CD14-positive monocyte (primary cell): ENCODE measurements at regions not wholly inside any gene's neighbourhood (a gene's known extent, or its start where the extent isn't known, plus 50 kb on each side); places are given as distances from the start of the nearest gene placed in this dataset.

Source experiments
- DNase-seq, 3 donors: peaks; one replicate each; pipeline ENCODE4 v3.0.0-alpha.2; 2011 to 2022
- H2AFZ ChIP-seq: 2 replicates; pipeline ENCODE4 v1.6.0; 2012; ENCODE audit warnings: mild to moderate bottlenecking, low read depth, low read length, inconsistent platforms; ENCODE audit not compliant: insufficient read depth, poor library complexity, severe bottlenecking
- H3K27ac ChIP-seq, 2 donors: 1 replicate in 1 of 2; 2 replicates in 1 of 2; pipeline ENCODE4 v1.5.1; 2012 to 2013; ENCODE audit warnings: low read length in 2 of 2, control low read depth in 1 of 2, inconsistent platforms in 1 of 2, low read depth in 1 of 2, mild to moderate bottlenecking in 1 of 2
- H3K27me3 ChIP-seq, 2 donors: one replicate each; pipeline versions ENCODE4 v1.6.0 to v1.6.1; 2011 to 2013; ENCODE audit warnings: low read length in 2 of 2; ENCODE audit not compliant: control insufficient read depth in 2 of 2, insufficient read depth in 2 of 2
- H3K36me3 ChIP-seq, 2 donors: replicated peaks in 1 of 2; 1 replicate in 1 of 2; 2 replicates in 1 of 2; pipeline versions ENCODE4 v1.5.1 to v1.6.1; 2012 to 2013; ENCODE audit warnings: low read length in 2 of 2, control low read depth in 1 of 2, inconsistent platforms in 1 of 2, mild to moderate bottlenecking in 1 of 2; ENCODE audit not compliant: insufficient read depth in 2 of 2, control insufficient read depth in 1 of 2
- H3K4me1 ChIP-seq, 2 donors: 1 replicate in 1 of 2; 2 replicates in 1 of 2; pipeline versions ENCODE4 v1.5.1 to v1.6.1; 2012 to 2013; ENCODE audit warnings: low read length in 2 of 2, control low read depth in 1 of 2, inconsistent platforms in 1 of 2, mild to moderate bottlenecking in 1 of 2, moderate library complexity in 1 of 2; ENCODE audit not compliant: insufficient read depth in 2 of 2, control insufficient read depth in 1 of 2
- H3K4me2 ChIP-seq: replicated peaks from 2 replicates; pipeline ENCODE3; 2012; ENCODE audit warnings: low read length, moderate library complexity, mild to moderate bottlenecking; ENCODE audit not compliant: poor library complexity, severe bottlenecking; ENCODE audit errors: extremely low read depth
- H3K4me3 ChIP-seq, 3 experiments: fragments of 200-600 bp in 1 of 3; sonication (generic) in 1 of 3; replicated peaks in 1 of 3; 1 replicate in 2 of 3; 2 replicates in 1 of 3; pipeline ENCODE4 v1.5.1; 2011 to 2013; ENCODE audit warnings: low read length in 3 of 3, mild to moderate bottlenecking in 3 of 3, control low read depth in 2 of 3, low read depth in 2 of 3, inconsistent platforms in 1 of 3, moderate library complexity in 1 of 3
- H3K79me2 ChIP-seq: 2 replicates; pipeline ENCODE4 v1.6.0; 2012; ENCODE audit warnings: mild to moderate bottlenecking, control low read depth, inconsistent platforms, low read length, moderate library complexity; ENCODE audit not compliant: insufficient read depth
- H3K9ac ChIP-seq: 2 replicates; pipeline ENCODE4 v1.6.0; 2017; ENCODE audit warnings: low read length, mild to moderate bottlenecking; ENCODE audit not compliant: insufficient read depth, poor library complexity, severe bottlenecking
- H3K9me3 ChIP-seq, 2 donors: replicated peaks in 1 of 2; 1 replicate in 1 of 2; 2 replicates in 1 of 2; pipeline versions ENCODE4 v1.5.1 to v1.6.1; 2012 to 2013; ENCODE audit warnings: low read length in 2 of 2, control low read depth in 1 of 2; ENCODE audit not compliant: control insufficient read depth in 1 of 2, insufficient read depth in 1 of 2
- H4K20me1 ChIP-seq: 2 replicates; pipeline ENCODE4 v1.6.0; 2012; ENCODE audit warnings: mild to moderate bottlenecking, low read length, control low read depth, moderate library complexity; ENCODE audit not compliant: insufficient read depth
- H3K27ac Mint-ChIP-seq, 7 donors: one replicate each; pipeline ENCODE4 v1.8.0; 2020; ENCODE audit warnings: mild to moderate bottlenecking in 7 of 7, mixed read lengths in 7 of 7, moderate library complexity in 6 of 7, inconsistent platforms in 2 of 7
- H3K27me3 Mint-ChIP-seq, 3 donors: one replicate each; pipeline ENCODE4 v1.8.0; 2021 to 2022; ENCODE audit warnings: low read depth in 3 of 3, mild to moderate bottlenecking in 3 of 3, mixed read lengths in 3 of 3, moderate library complexity in 3 of 3, inconsistent platforms in 1 of 3
- H3K36me3 Mint-ChIP-seq, 2 donors: one replicate each; pipeline ENCODE4 v1.8.0; 2020; ENCODE audit warnings: mixed read lengths in 2 of 2, inconsistent platforms in 1 of 2, mild to moderate bottlenecking in 1 of 2
- H3K4me1 Mint-ChIP-seq: one replicate; pipeline ENCODE4 v1.8.0; 2020; ENCODE audit warnings: mild to moderate bottlenecking, mixed read lengths
- H3K4me3 Mint-ChIP-seq, 2 donors: one replicate each; pipeline ENCODE4 v1.8.0; 2020; ENCODE audit warnings: mild to moderate bottlenecking in 2 of 2, mixed read lengths in 2 of 2, moderate library complexity in 1 of 2
- H3K9me3 Mint-ChIP-seq, 7 donors: one replicate each; pipeline ENCODE4 v1.8.0; 2020 to 2022; ENCODE audit warnings: mixed read lengths in 7 of 7, mild to moderate bottlenecking in 6 of 7, moderate library complexity in 6 of 7, inconsistent platforms in 2 of 7
- WGBS: methylation state at CpG from one replicate; pipeline ENCODE4 v1.1.5; 2013; ENCODE audit warnings: missing lambda C conversion rate; ENCODE audit not compliant: insufficient coverage; 5-methylcytosine and 5-hydroxymethylcytosine counted together
- intact Hi-C, 2 donors: fragments of 100-400 bp; cut with micrococcal nuclease; formaldehyde crosslinking; loops; one replicate each; pipeline versions ENCODE4 v1.15.0 to v1.15.1; 2023
- TF ChIP-seq, protein P1 (sequence below): fragments of 200-600 bp; IDR thresholded peaks from one replicate; pipeline ENCODE4 v1.8.0; 2022; ENCODE audit warnings: antibody characterized with exemption, mild to moderate bottlenecking

DNA sequence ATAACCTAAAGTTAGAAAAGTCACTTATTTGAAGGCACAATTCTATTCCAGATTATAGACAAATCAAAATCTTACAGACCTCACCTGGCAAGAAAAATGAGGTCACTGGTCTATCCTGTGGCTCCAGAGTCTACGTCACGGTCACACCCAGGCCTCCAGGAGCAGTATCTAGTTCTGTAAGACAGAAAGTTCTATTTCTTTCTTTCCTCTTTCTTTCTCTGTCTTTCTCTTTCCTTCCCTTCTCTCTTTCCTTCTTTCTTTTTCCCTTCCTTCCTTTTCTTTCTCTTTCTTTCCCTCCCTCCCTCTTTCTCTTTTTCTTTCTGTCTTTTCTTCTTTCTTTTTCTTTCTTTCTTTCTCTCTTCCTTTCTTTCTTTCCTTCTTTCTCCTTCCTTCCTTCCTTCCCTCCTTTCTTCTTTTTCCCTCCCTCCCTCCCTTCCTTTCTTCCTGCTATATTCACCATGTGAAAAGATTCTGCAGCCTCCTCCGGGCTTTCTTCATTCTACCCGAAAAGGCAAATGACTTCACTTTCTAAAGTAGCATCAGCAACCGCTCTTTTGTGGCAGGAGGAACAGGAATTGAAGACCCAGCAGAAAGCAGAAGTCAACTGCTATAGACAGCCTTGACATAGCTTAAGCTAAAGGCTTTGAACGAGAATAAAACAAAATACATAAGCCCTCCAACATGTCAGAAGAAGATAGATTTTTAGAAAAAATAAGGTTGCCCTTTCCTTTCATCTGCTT is 83.9 kb upstream of the SIRPG start:
- Histone ChIP-seq H3K4me3 (peak overlapping the region in 1 of 3 experiments; percentile 39), H3K9ac (no peak overlapping the region), H3K4me2 (peak overlapping the region; percentile 62), H3K4me1 (peaks cover 13 to 17% of the 10 kb centered on the region in 2 donors), H3K9me3 (no peaks in the 10 kb centered on the region), H2AFZ (no peak overlapping the region), H4K20me1 (no peaks in the 10 kb centered on the region), H3K27me3 (no peaks in the 10 kb centered on the region), H3K36me3 (no peaks in the 10 kb centered on the region), H3K79me2 (no peaks in the 10 kb centered on the region), H3K27ac (peak overlapping the region in 1 of 2 donors; percentile 38)
- 17% methylated on average over 5 of the region's 6 CpGs for WGBS
- H3K4me1 Mint-ChIP-seq: peaks cover 25% of the 10 kb centered on the region
- DNase-seq: peak; percentile 52 to 60 (median 57)
- intact Hi-C loops: no loop called here
- H3K27me3 Mint-ChIP-seq: peaks cover 0 to 1% (median 1%) of the 10 kb centered on the region in 3 donors
- peak overlapping the region; percentile 26 to 34 for H3K4me3 Mint-ChIP-seq
- peak overlapping the region in 6 of 7 donors; percentile 6 to 78 (median 32) for H3K27ac Mint-ChIP-seq
- H3K9me3 Mint-ChIP-seq: no peaks in the 10 kb centered on the region
- TF ChIP-seq, protein P1, sequence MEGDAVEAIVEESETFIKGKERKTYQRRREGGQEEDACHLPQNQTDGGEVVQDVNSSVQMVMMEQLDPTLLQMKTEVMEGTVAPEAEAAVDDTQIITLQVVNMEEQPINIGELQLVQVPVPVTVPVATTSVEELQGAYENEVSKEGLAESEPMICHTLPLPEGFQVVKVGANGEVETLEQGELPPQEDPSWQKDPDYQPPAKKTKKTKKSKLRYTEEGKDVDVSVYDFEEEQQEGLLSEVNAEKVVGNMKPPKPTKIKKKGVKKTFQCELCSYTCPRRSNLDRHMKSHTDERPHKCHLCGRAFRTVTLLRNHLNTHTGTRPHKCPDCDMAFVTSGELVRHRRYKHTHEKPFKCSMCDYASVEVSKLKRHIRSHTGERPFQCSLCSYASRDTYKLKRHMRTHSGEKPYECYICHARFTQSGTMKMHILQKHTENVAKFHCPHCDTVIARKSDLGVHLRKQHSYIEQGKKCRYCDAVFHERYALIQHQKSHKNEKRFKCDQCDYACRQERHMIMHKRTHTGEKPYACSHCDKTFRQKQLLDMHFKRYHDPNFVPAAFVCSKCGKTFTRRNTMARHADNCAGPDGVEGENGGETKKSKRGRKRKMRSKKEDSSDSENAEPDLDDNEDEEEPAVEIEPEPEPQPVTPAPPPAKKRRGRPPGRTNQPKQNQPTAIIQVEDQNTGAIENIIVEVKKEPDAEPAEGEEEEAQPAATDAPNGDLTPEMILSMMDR: no peak
- H3K36me3 Mint-ChIP-seq: no peaks in the 10 kb centered on the region

DNA sequence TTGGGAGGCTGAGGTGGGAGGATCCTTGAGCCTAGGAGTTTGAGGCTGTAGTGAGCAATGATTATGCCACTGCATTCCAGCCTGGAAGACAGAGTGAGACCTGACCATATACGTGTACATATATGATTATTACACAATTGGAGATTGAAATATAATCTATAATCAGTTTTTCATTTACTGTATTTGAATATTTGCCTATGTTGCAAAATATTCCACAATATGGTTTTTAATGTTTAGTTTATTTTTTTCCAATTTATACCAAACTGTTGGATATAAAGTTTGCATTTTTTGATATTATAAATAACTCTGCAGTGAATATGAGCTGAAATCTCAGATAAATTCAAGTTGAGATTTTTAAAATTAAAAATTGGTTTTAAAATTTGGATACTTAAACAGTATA is 79.6 kb upstream of the SIRPG start:
- Histone ChIP-seq H3K36me3 (no peaks in the 10 kb centered on the region), H3K9me3 (no peaks in the 10 kb centered on the region), H3K27ac (no peak overlapping the region), H4K20me1 (no peaks in the 10 kb centered on the region), H2AFZ (no peak overlapping the region), H3K4me3 (no peak overlapping the region), H3K4me1 (peaks cover 16 to 21% of the 10 kb centered on the region in 2 donors), H3K9ac (no peak overlapping the region), H3K4me2 (no peak overlapping the region), H3K27me3 (no peaks in the 10 kb centered on the region), H3K79me2 (no peaks in the 10 kb centered on the region)
- Mint-ChIP-seq H3K4me3 (no peak overlapping the region), H3K36me3 (peaks cover 0 to 2% of the 10 kb centered on the region in 2 donors), H3K27ac (no peak overlapping the region), H3K9me3 (no peaks in the 10 kb centered on the region), H3K27me3 (peaks cover 0 to 5% (median 1%) of the 10 kb centered on the region in 3 donors), H3K4me1 (peaks cover 37% of the 10 kb centered on the region)
- TF ChIP-seq, protein P1: no peak
- DNase-seq: no peak
- intact Hi-C loops: no loop called here
- WGBS: no CpG with 5 or more reads among the region's 1 CpG
